CD14-positive monocyte (primary cell): ENCODE measurements at regions not wholly inside any gene's neighbourhood (a gene's known extent, or its start where the extent isn't known, plus 50 kb on each side); places are given as distances from the start of the nearest gene placed in this dataset.
"Not testable (repeated sequence)": the region's sequence is repeated elsewhere in the genome, so short reads cannot be mapped to it uniquely, and the experiment has no call there.

Experiments
- DNase-seq, 3 donors: peaks; one replicate each; pipeline ENCODE4 v3.0.0-alpha.2; 2011 to 2022
- H2AFZ ChIP-seq: 2 replicates; pipeline ENCODE4 v1.6.0; 2012; ENCODE audit warnings: mild to moderate bottlenecking, low read depth, low read length, inconsistent platforms; ENCODE audit not compliant: insufficient read depth, poor library complexity, severe bottlenecking
- H3K27ac ChIP-seq, 2 donors: 1 replicate in 1 of 2; 2 replicates in 1 of 2; pipeline ENCODE4 v1.5.1; 2012 to 2013; ENCODE audit warnings: low read length in 2 of 2, control low read depth in 1 of 2, inconsistent platforms in 1 of 2, low read depth in 1 of 2, mild to moderate bottlenecking in 1 of 2
- H3K27me3 ChIP-seq, 2 donors: one replicate each; pipeline versions ENCODE4 v1.6.0 to v1.6.1; 2011 to 2013; ENCODE audit warnings: low read length in 2 of 2; ENCODE audit not compliant: control insufficient read depth in 2 of 2, insufficient read depth in 2 of 2
- H3K36me3 ChIP-seq, 2 donors: replicated peaks in 1 of 2; 1 replicate in 1 of 2; 2 replicates in 1 of 2; pipeline versions ENCODE4 v1.5.1 to v1.6.1; 2012 to 2013; ENCODE audit warnings: low read length in 2 of 2, control low read depth in 1 of 2, inconsistent platforms in 1 of 2, mild to moderate bottlenecking in 1 of 2; ENCODE audit not compliant: insufficient read depth in 2 of 2, control insufficient read depth in 1 of 2
- H3K4me1 ChIP-seq, 2 donors: 1 replicate in 1 of 2; 2 replicates in 1 of 2; pipeline versions ENCODE4 v1.5.1 to v1.6.1; 2012 to 2013; ENCODE audit warnings: low read length in 2 of 2, control low read depth in 1 of 2, inconsistent platforms in 1 of 2, mild to moderate bottlenecking in 1 of 2, moderate library complexity in 1 of 2; ENCODE audit not compliant: insufficient read depth in 2 of 2, control insufficient read depth in 1 of 2
- H3K4me2 ChIP-seq: replicated peaks from 2 replicates; pipeline ENCODE3; 2012; ENCODE audit warnings: low read length, moderate library complexity, mild to moderate bottlenecking; ENCODE audit not compliant: poor library complexity, severe bottlenecking; ENCODE audit errors: extremely low read depth
- H3K4me3 ChIP-seq, 3 experiments: fragments of 200-600 bp in 1 of 3; sonication (generic) in 1 of 3; replicated peaks in 1 of 3; 1 replicate in 2 of 3; 2 replicates in 1 of 3; pipeline ENCODE4 v1.5.1; 2011 to 2013; ENCODE audit warnings: low read length in 3 of 3, mild to moderate bottlenecking in 3 of 3, control low read depth in 2 of 3, low read depth in 2 of 3, inconsistent platforms in 1 of 3, moderate library complexity in 1 of 3
- H3K79me2 ChIP-seq: 2 replicates; pipeline ENCODE4 v1.6.0; 2012; ENCODE audit warnings: mild to moderate bottlenecking, control low read depth, inconsistent platforms, low read length, moderate library complexity; ENCODE audit not compliant: insufficient read depth
- H3K9ac ChIP-seq: 2 replicates; pipeline ENCODE4 v1.6.0; 2017; ENCODE audit warnings: low read length, mild to moderate bottlenecking; ENCODE audit not compliant: insufficient read depth, poor library complexity, severe bottlenecking
- H3K9me3 ChIP-seq, 2 donors: replicated peaks in 1 of 2; 1 replicate in 1 of 2; 2 replicates in 1 of 2; pipeline versions ENCODE4 v1.5.1 to v1.6.1; 2012 to 2013; ENCODE audit warnings: low read length in 2 of 2, control low read depth in 1 of 2; ENCODE audit not compliant: control insufficient read depth in 1 of 2, insufficient read depth in 1 of 2
- H4K20me1 ChIP-seq: 2 replicates; pipeline ENCODE4 v1.6.0; 2012; ENCODE audit warnings: mild to moderate bottlenecking, low read length, control low read depth, moderate library complexity; ENCODE audit not compliant: insufficient read depth
- H3K27ac Mint-ChIP-seq, 7 donors: one replicate each; pipeline ENCODE4 v1.8.0; 2020; ENCODE audit warnings: mild to moderate bottlenecking in 7 of 7, mixed read lengths in 7 of 7, moderate library complexity in 6 of 7, inconsistent platforms in 2 of 7
- H3K27me3 Mint-ChIP-seq, 3 donors: one replicate each; pipeline ENCODE4 v1.8.0; 2021 to 2022; ENCODE audit warnings: low read depth in 3 of 3, mild to moderate bottlenecking in 3 of 3, mixed read lengths in 3 of 3, moderate library complexity in 3 of 3, inconsistent platforms in 1 of 3
- H3K36me3 Mint-ChIP-seq, 2 donors: one replicate each; pipeline ENCODE4 v1.8.0; 2020; ENCODE audit warnings: mixed read lengths in 2 of 2, inconsistent platforms in 1 of 2, mild to moderate bottlenecking in 1 of 2
- H3K4me1 Mint-ChIP-seq: one replicate; pipeline ENCODE4 v1.8.0; 2020; ENCODE audit warnings: mild to moderate bottlenecking, mixed read lengths
- H3K4me3 Mint-ChIP-seq, 2 donors: one replicate each; pipeline ENCODE4 v1.8.0; 2020; ENCODE audit warnings: mild to moderate bottlenecking in 2 of 2, mixed read lengths in 2 of 2, moderate library complexity in 1 of 2
- H3K9me3 Mint-ChIP-seq, 7 donors: one replicate each; pipeline ENCODE4 v1.8.0; 2020 to 2022; ENCODE audit warnings: mixed read lengths in 7 of 7, mild to moderate bottlenecking in 6 of 7, moderate library complexity in 6 of 7, inconsistent platforms in 2 of 7
- CTCF ChIP-seq: fragments of 200-600 bp; IDR thresholded peaks from one replicate; pipeline ENCODE4 v1.8.0; 2022; ENCODE audit warnings: antibody characterized with exemption, mild to moderate bottlenecking
- WGBS: methylation state at CpG from one replicate; pipeline ENCODE4 v1.1.5; 2013; ENCODE audit warnings: missing lambda C conversion rate; ENCODE audit not compliant: insufficient coverage; 5-methylcytosine and 5-hydroxymethylcytosine counted together
- intact Hi-C, 2 donors: fragments of 100-400 bp; cut with micrococcal nuclease; formaldehyde crosslinking; loops; one replicate each; pipeline versions ENCODE4 v1.15.0 to v1.15.1; 2023

DNA sequence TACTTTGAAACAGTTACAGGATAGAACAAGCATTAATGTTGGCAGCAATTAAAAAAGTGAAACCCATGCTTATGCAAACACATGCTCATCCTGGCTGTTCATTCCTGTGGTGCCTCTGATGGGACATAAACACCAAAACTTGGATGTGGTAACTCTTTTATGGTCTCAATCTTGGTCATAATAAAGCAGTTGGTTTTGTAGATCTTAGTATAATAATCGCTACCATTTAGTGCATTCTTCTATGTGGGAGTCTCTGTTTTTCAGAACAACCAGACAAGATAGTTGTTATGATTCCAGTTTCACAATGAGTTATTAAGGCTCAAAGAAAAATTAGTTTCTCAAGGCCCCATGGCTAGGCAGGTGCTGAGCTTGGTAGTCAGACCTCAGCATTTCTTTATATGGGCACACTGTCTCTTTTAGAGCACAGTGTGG, 184.0 kb downstream of the UTRN start:
- peaks cover 70 to 86% of the 10 kb centered on the region in 2 donors for H3K36me3 Mint-ChIP-seq

GRCh38 chr6:144470201-144470600, 185.1 kb downstream of the UTRN start:
- H3K27me3 ChIP-seq, H3K4me3 ChIP-seq, H3K27ac Mint-ChIP-seq, H3K79me2 ChIP-seq, H3K9me3 Mint-ChIP-seq, H3K4me2 ChIP-seq, H4K20me1 ChIP-seq, H3K4me1 ChIP-seq, intact Hi-C loops, H3K9me3 ChIP-seq, H3K4me1 Mint-ChIP-seq, H2AFZ ChIP-seq, H3K27ac ChIP-seq, H3K9ac ChIP-seq, H3K4me3 Mint-ChIP-seq, H3K27me3 Mint-ChIP-seq, DNase-seq: not testable (repeated sequence)
- peaks cover 74 to 86% of the 10 kb centered on the region in 2 donors for H3K36me3 ChIP-seq
- WGBS, result 100% methylated on average over 10 of the region's 27 CpGs
- H3K36me3 Mint-ChIP-seq, result peaks cover 71 to 88% of the 10 kb centered on the region in 2 donors

More for the DNA sequence above, 184.0 kb downstream of the UTRN start:
- no peak overlapping the region for H3K27ac Mint-ChIP-seq
- Histone ChIP-seq H3K79me2 (no peaks in the 10 kb centered on the region), H3K27me3 (no peaks in the 10 kb centered on the region), H3K36me3 (peaks cover 70 to 86% of the 10 kb centered on the region in 2 donors), H3K27ac (no peak overlapping the region), H3K4me1 (no peaks in the 10 kb centered on the region), H3K9me3 (no peaks in the 10 kb centered on the region), H3K4me2 (no peak overlapping the region), H2AFZ (no peak overlapping the region), H4K20me1 (peaks cover 4% of the 10 kb centered on the region), H3K4me3 (no peak overlapping the region), H3K9ac (no peak overlapping the region)
- H3K27me3 Mint-ChIP-seq, result no peaks in the 10 kb centered on the region
- intact Hi-C loops, result no loop called here
- no peak for DNase-seq
- no peak overlapping the region for H3K4me3 Mint-ChIP-seq
- peaks cover 0 to 5% (median 1%) of the 10 kb centered on the region in 7 donors for H3K9me3 Mint-ChIP-seq
- no peaks in the 10 kb centered on the region for H3K4me1 Mint-ChIP-seq
- no CpG with 5 or more reads among the region's 1 CpG for WGBS
- TF ChIP-seq CTCF, result no peak
